Endothelial cell (in vitro differentiated cells): ENCODE measurements at regions not wholly inside any gene's neighbourhood (a gene's known extent, or its start where the extent isn't known, plus 50 kb on each side); places are given as distances from the start of the nearest gene placed in this dataset.

ENCODE experiments used
- DNase-seq: peaks from one replicate; pipeline ENCODE4 v3.0.0; 2021; ENCODE audit warnings: low spot score
- H3K27ac Mint-ChIP-seq: one replicate; pipeline ENCODE4 v1.8.0; 2021; ENCODE audit warnings: mixed read lengths, inconsistent platforms; ENCODE audit not compliant: unreplicated experiment
- H3K27me3 Mint-ChIP-seq: one replicate; pipeline ENCODE4 v1.8.0; 2021; ENCODE audit warnings: mild to moderate bottlenecking, moderate library complexity, mixed read lengths, inconsistent platforms; ENCODE audit not compliant: unreplicated experiment
- H3K36me3 Mint-ChIP-seq: one replicate; pipeline ENCODE4 v1.8.0; 2021; ENCODE audit warnings: mild to moderate bottlenecking, low read depth, mixed read lengths, inconsistent platforms; ENCODE audit not compliant: unreplicated experiment
- H3K4me1 Mint-ChIP-seq: one replicate; pipeline ENCODE4 v1.8.0; 2021; ENCODE audit warnings: mild to moderate bottlenecking, mixed read lengths, inconsistent platforms; ENCODE audit not compliant: unreplicated experiment
- H3K4me3 Mint-ChIP-seq: one replicate; pipeline ENCODE4 v1.8.0; 2021; ENCODE audit warnings: mild to moderate bottlenecking, mixed read lengths, inconsistent platforms; ENCODE audit not compliant: unreplicated experiment
- H3K9me3 Mint-ChIP-seq: one replicate; pipeline ENCODE4 v1.8.0; 2021; ENCODE audit warnings: mixed read lengths, inconsistent platforms; ENCODE audit not compliant: unreplicated experiment
- TF ChIP-seq, protein P1 (sequence below): fragments of 200-600 bp; sonication (generic); IDR thresholded peaks from one replicate; pipeline ENCODE4 v1.5.0; 2021; ENCODE audit warnings: antibody characterized with exemption; ENCODE audit not compliant: unreplicated experiment

GRCh38 chr13:112247471-112248405 lies 128.4 kb upstream of the SPACA7 start:
- Mint-ChIP-seq H3K9me3 (no peaks in the 10 kb centered on the region), H3K4me1 (no peaks in the 10 kb centered on the region), H3K36me3 (no peaks in the 10 kb centered on the region), H3K4me3 (no peak overlapping the region), H3K27me3 (peaks cover 3% of the 10 kb centered on the region), H3K27ac (no peak overlapping the region)
- TF ChIP-seq, protein P1, sequence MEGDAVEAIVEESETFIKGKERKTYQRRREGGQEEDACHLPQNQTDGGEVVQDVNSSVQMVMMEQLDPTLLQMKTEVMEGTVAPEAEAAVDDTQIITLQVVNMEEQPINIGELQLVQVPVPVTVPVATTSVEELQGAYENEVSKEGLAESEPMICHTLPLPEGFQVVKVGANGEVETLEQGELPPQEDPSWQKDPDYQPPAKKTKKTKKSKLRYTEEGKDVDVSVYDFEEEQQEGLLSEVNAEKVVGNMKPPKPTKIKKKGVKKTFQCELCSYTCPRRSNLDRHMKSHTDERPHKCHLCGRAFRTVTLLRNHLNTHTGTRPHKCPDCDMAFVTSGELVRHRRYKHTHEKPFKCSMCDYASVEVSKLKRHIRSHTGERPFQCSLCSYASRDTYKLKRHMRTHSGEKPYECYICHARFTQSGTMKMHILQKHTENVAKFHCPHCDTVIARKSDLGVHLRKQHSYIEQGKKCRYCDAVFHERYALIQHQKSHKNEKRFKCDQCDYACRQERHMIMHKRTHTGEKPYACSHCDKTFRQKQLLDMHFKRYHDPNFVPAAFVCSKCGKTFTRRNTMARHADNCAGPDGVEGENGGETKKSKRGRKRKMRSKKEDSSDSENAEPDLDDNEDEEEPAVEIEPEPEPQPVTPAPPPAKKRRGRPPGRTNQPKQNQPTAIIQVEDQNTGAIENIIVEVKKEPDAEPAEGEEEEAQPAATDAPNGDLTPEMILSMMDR = no peak
- DNase-seq = no peak

- Mint-ChIP-seq H3K27me3 (peaks cover 3% of the 10 kb centered on the region), H3K27ac (no peak overlapping the region), H3K4me1 (no peaks in the 10 kb centered on the region), H3K4me3 (no peak overlapping the region), H3K36me3 (no peaks in the 10 kb centered on the region), H3K9me3 (no peaks in the 10 kb centered on the region)
- DNase-seq = no peak
- TF ChIP-seq, protein P1 = no peak
Measured at GRCh38 chr13:112248406-112248760, 127.8 kb upstream of the SPACA7 start.

- peaks cover 3% of the 10 kb centered on the region for H3K27me3 Mint-ChIP-seq
- no peaks in the 10 kb centered on the region for H3K36me3 Mint-ChIP-seq
- H3K9me3 Mint-ChIP-seq = no peaks in the 10 kb centered on the region
- no peak overlapping the region for H3K4me3 Mint-ChIP-seq
- H3K4me1 Mint-ChIP-seq = no peaks in the 10 kb centered on the region
- H3K27ac Mint-ChIP-seq = no peak overlapping the region
- DNase-seq = no peak
- TF ChIP-seq, protein P1 = no peak
Measured at GRCh38 chr13:112248862-112249592, 127.1 kb upstream of the SPACA7 start.

DNA sequence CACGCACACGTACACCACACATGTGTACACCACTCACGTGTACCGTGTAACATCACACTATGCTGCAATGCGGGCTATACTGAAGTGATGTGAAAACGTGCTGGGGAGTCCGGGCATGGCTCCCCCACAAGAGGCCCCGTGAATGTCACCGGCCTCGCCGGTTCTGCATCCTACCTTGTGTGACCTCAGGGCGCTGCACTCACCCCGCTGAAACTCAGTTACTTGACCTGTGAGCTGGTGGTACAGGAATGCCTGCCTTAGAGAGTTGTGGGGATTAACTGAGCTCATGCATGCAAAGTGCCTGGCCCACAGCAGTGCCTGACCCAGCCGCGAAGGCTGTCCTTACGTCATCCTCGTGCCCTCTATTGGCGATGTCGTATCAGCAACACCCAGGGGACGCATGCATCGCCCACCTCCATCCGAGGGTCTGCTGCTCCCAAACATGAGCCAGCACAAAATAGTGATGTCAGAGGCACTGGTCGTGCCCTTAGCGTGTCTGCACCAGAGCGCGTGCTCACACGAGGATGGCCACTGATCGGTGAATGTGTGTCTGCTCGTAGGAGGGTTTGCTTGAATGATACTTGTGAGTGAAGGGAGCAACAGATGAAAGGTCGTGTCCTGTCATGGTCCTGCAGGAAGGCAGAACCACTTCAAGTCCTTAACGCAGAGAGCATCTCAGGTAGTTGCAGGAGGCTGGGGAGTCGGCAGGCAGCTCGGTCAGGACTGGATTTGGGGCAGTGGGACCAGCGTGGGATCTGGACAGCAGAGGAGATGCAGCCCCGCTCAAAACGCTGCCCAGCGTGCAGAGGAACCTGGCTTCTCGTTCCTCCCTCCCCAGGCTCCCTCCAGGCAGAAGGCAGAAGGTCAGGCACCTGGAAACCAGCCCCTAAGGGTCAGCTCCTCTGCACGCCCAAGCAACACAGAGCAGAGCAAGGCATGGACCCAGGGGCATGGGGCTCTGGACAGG lies 126.2 kb upstream of the SPACA7 start:
- Mint-ChIP-seq H3K27ac (no peak overlapping the region), H3K36me3 (peaks cover 1% of the 10 kb centered on the region), H3K4me1 (peaks cover 2% of the 10 kb centered on the region), H3K4me3 (no peak overlapping the region), H3K9me3 (no peaks in the 10 kb centered on the region), H3K27me3 (peaks cover 1% of the 10 kb centered on the region)
- DNase-seq = no peak
- TF ChIP-seq, protein P1 = no peak
